Keratinocyte (primary cell): ENCODE measurements at regions not wholly inside any gene's neighbourhood (a gene's known extent, or its start where the extent isn't known, plus 50 kb on each side); places are given as distances from the start of the nearest gene placed in this dataset.
A peak's percentile ranks its signal among the peaks of the same experiment; 100 is the strongest.

Experiments used
- DNase-seq: peaks from one replicate; pipeline ENCODE4 v3.0.0-alpha.2; 2011; ENCODE audit warnings: low read depth, missing footprints, low spot score
- FAIRE-seq: peaks from 2 replicates; lab custom pipeline; 2011; peaks lifted over from hg19 to GRCh38; lab: Jason Lieb, UNC
- H2AFZ ChIP-seq: 2 replicates; pipeline ENCODE4 v1.6.0; 2012; ENCODE audit warnings: low read length, control low read depth, inconsistent platforms; ENCODE audit not compliant: control insufficient read depth
- H3K27ac ChIP-seq: 2 replicates; pipeline ENCODE4 v1.5.1; 2011; ENCODE audit warnings: low read length; ENCODE audit not compliant: control insufficient read depth, insufficient read depth
- H3K27me3 ChIP-seq: 3 replicates; pipeline ENCODE4 v1.6.0; 2011; ENCODE audit warnings: low read length; ENCODE audit not compliant: control insufficient read depth, insufficient read depth; ENCODE audit errors: extremely low read depth
- H3K36me3 ChIP-seq, 2 experiments: 2 replicates in 1 of 2; 3 replicates in 1 of 2; pipeline ENCODE4 v1.5.1; 2011; ENCODE audit warnings: low read length in 2 of 2, mild to moderate bottlenecking in 1 of 2; ENCODE audit not compliant: control insufficient read depth in 2 of 2, insufficient read depth in 2 of 2; ENCODE audit errors: extremely low read depth in 1 of 2
- H3K4me1 ChIP-seq: 3 replicates; pipeline ENCODE4 v1.5.1; 2011; ENCODE audit warnings: low read length; ENCODE audit not compliant: control insufficient read depth, insufficient read depth; ENCODE audit errors: extremely low read depth
- H3K4me2 ChIP-seq: 3 replicates; pipeline ENCODE4 v1.6.0; 2011; ENCODE audit warnings: low read depth, low read length; ENCODE audit not compliant: control insufficient read depth, insufficient read depth; ENCODE audit errors: extremely low read depth
- H3K4me3 ChIP-seq, 3 experiments: fragments of 200-600 bp in 1 of 3; sonication (generic) in 1 of 3; 2 replicates in 2 of 3; 3 replicates in 1 of 3; pipeline ENCODE4 v1.5.1; 2011 to 2016; ENCODE audit warnings: low read length in 3 of 3, mild to moderate bottlenecking in 3 of 3, control low read depth in 2 of 3, inconsistent platforms in 1 of 3, low read depth in 1 of 3, mixed read lengths in 1 of 3, mixed run types in 1 of 3, moderate library complexity in 1 of 3; ENCODE audit not compliant: control insufficient read depth in 2 of 3, insufficient read depth in 2 of 3; ENCODE audit errors: extremely low read depth in 1 of 3
- H3K79me2 ChIP-seq: 2 replicates; pipeline ENCODE4 v1.6.0; 2012; ENCODE audit warnings: low read length; ENCODE audit not compliant: control insufficient read depth, insufficient read depth
- H3K9ac ChIP-seq: 3 replicates; pipeline ENCODE4 v1.6.0; 2011; ENCODE audit warnings: low read length; ENCODE audit not compliant: control insufficient read depth, insufficient read depth; ENCODE audit errors: extremely low read depth
- H3K9me1 ChIP-seq: 3 replicates; pipeline ENCODE4 v1.6.0; 2011; ENCODE audit warnings: low read length; ENCODE audit not compliant: control insufficient read depth, insufficient read depth; ENCODE audit errors: extremely low read depth
- H3K9me3 ChIP-seq: 2 replicates; pipeline ENCODE4 v1.5.1; 2012; ENCODE audit warnings: low read depth, low read length; ENCODE audit not compliant: control insufficient read depth
- H4K20me1 ChIP-seq: 3 replicates; pipeline ENCODE4 v1.6.0; 2011; ENCODE audit warnings: low read length; ENCODE audit not compliant: control insufficient read depth, insufficient read depth; ENCODE audit errors: extremely low read depth
- CTCF ChIP-seq, 3 experiments: IDR thresholded peaks in 1 of 3; conservative IDR thresholded peaks in 1 of 3; optimal IDR thresholded peaks in 1 of 3; 2 replicates in 2 of 3; 3 replicates in 1 of 3; pipeline versions ENCODE3 to v1.5.1; 2011; ENCODE audit warnings: low read length in 3 of 3, mild to moderate bottlenecking in 3 of 3, moderate library complexity in 2 of 3, control low read depth in 1 of 3, inconsistent platforms in 1 of 3; ENCODE audit not compliant: insufficient read depth in 2 of 3; ENCODE audit errors: extremely low read depth in 1 of 3
- EZH2 ChIP-seq: IDR thresholded peaks from one replicate; pipeline ENCODE4 v1.6.1; 2012; ENCODE audit warnings: inconsistent platforms, mild to moderate bottlenecking, low read length, moderate library complexity
- dilution Hi-C: fragments of 300-500 bp; cut with MboI; formaldehyde crosslinking; loops from one replicate; pipeline ENCODE4 v1.7.0; 2020; ENCODE audit warnings: low sequenced_read_pairs; ENCODE audit not compliant: extremely low pct_ligation_motif_present

DNA sequence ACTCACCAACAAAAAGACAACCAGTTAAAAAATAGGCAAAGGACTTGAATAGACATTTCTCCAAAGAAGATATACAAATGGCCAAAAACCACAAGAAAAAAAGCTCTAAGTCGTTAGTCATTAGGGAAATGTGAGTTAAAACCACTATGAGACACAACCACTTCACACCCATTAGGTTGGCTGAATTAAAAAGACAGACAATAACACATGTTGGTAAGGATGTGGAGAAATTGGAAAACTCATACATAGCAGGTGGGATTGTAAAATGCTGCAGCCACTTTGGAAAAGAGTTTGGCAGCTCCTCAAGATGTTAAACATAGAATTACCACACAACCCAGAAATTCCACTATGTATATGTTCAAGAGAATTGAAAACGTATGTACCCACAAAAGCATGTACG lies 117.6 kb upstream of the SPATS2L start:
- no peaks in the 10 kb centered on the region for H3K9me1 ChIP-seq
- H3K36me3 ChIP-seq = no peaks in the 10 kb centered on the region
- no peak overlapping the region for H2AFZ ChIP-seq
- no peaks in the 10 kb centered on the region for H3K9me3 ChIP-seq
- no peak for DNase-seq
- no peaks in the 10 kb centered on the region for H3K4me1 ChIP-seq
- TF ChIP-seq EZH2 (no peak), CTCF (optimal IDR thresholded peaks at IDR 0.05 in 1 of 3, IDR thresholded peaks at IDR 0.05 in 1 of 3, conservative IDR thresholded peaks at IDR 0.05 in 1 of 3; ENCODE audit: extremely low read depth in 1 of 3, insufficient read depth in 2 of 3, low read length in 3 of 3) (no peak)
- dilution Hi-C loops = no loop called here
- H3K27me3 ChIP-seq = peaks cover 5% of the 10 kb centered on the region
- no peaks in the 10 kb centered on the region for H4K20me1 ChIP-seq
- no peak overlapping the region for H3K27ac ChIP-seq
- FAIRE-seq = peak; percentile 52
- H3K4me3 ChIP-seq = no peak overlapping the region
- H3K79me2 ChIP-seq = no peaks in the 10 kb centered on the region
- H3K4me2 ChIP-seq = peak overlapping the region; percentile 7
- H3K9ac ChIP-seq = no peak overlapping the region

- TF ChIP-seq CTCF (optimal IDR thresholded peaks at IDR 0.05 in 1 of 3, IDR thresholded peaks at IDR 0.05 in 1 of 3, conservative IDR thresholded peaks at IDR 0.05 in 1 of 3; ENCODE audit: extremely low read depth in 1 of 3, insufficient read depth in 2 of 3, low read length in 3 of 3) (no peak), EZH2 (no peak)
- H3K27ac ChIP-seq = no peak overlapping the region
- no peak overlapping the region for H2AFZ ChIP-seq
- no peaks in the 10 kb centered on the region for H3K36me3 ChIP-seq
- dilution Hi-C loops = no loop called here
- H3K4me2 ChIP-seq = no peak overlapping the region
- no peaks in the 10 kb centered on the region for H4K20me1 ChIP-seq
- peaks cover 5% of the 10 kb centered on the region for H3K27me3 ChIP-seq
- no peaks in the 10 kb centered on the region for H3K4me1 ChIP-seq
- H3K9me1 ChIP-seq = no peaks in the 10 kb centered on the region
- H3K4me3 ChIP-seq = no peak overlapping the region
- H3K9me3 ChIP-seq = no peaks in the 10 kb centered on the region
- FAIRE-seq (peak; percentile 41), DNase-seq (no peak)
- H3K9ac ChIP-seq = no peak overlapping the region
- H3K79me2 ChIP-seq = no peaks in the 10 kb centered on the region
Measured at GRCh38 chr2:200189964-200190363, 116.5 kb upstream of the SPATS2L start.
